ENCODE measurements at regions not wholly inside any gene's neighbourhood (a gene's known extent, or its start where the extent isn't known, plus 50 kb on each side); places are given as distances from the start of the nearest gene placed in this dataset.

DNA sequence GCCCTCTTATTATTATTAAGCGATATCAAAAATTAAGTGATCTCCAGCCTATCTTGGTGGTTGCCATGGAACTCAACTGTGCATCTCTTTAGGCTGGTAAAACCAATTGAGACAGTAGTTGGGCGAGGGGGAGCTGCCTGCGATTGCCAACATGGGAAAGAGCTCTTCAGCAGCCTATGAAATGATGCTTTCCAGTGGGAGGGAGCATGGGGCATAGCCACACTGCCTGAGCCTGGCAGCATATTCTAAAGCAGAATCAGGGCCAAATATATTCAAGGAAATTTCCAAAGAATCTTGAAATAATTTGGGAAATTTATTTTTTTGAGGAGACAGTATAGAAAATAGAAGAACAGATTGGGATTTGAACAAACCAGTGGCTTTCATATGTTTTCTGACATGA is 126.9 kb upstream of the DNAH14 start:
- TF ChIP-seq, protein P1, sequence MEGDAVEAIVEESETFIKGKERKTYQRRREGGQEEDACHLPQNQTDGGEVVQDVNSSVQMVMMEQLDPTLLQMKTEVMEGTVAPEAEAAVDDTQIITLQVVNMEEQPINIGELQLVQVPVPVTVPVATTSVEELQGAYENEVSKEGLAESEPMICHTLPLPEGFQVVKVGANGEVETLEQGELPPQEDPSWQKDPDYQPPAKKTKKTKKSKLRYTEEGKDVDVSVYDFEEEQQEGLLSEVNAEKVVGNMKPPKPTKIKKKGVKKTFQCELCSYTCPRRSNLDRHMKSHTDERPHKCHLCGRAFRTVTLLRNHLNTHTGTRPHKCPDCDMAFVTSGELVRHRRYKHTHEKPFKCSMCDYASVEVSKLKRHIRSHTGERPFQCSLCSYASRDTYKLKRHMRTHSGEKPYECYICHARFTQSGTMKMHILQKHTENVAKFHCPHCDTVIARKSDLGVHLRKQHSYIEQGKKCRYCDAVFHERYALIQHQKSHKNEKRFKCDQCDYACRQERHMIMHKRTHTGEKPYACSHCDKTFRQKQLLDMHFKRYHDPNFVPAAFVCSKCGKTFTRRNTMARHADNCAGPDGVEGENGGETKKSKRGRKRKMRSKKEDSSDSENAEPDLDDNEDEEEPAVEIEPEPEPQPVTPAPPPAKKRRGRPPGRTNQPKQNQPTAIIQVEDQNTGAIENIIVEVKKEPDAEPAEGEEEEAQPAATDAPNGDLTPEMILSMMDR (conservative IDR thresholded peaks at IDR 0.05) = no peak
- no peak for TF ChIP-seq ZFX (IDR thresholded peaks at IDR 0.05)

Measured in C4-2B (cell line).